GM18507 (cell line): ENCODE measurements at regions not wholly inside any gene's neighbourhood (a gene's known extent, or its start where the extent isn't known, plus 50 kb on each side); places are given as distances from the start of the nearest gene placed in this dataset.

Source experiments
- DNase-seq: peaks from one replicate; pipeline ENCODE4 v3.0.0; 2011; ENCODE audit warnings: low read depth; ENCODE audit not compliant: insufficient read length; ENCODE audit errors: extremely low spot score
- FAIRE-seq: peaks from 2 replicates; lab custom pipeline; 2011; peaks lifted over from hg19 to GRCh38; lab: Jason Lieb, UNC

GRCh38 chr9:14479163-14479560 is 165.2 kb upstream of the NFIB start:
- DNase-seq, result no peak
- FAIRE-seq, result no peak

- FAIRE-seq (no peak), DNase-seq (no peak)
Observed at GRCh38 chr9:14478175-14479162, 164.5 kb upstream of the NFIB start.

- DNase-seq (no peak), FAIRE-seq (no peak)
Observed at GRCh38 chr9:14471041-14471440, 157.1 kb upstream of the NFIB start.

GRCh38 chr9:14467675-14468374 is 153.9 kb upstream of the NFIB start:
- no peak for DNase-seq
- no peak for FAIRE-seq

- DNase-seq, result no peak
- no peak for FAIRE-seq
Observed at GRCh38 chr9:14466828-14467227, 152.9 kb upstream of the NFIB start.

- no peak for FAIRE-seq
- DNase-seq, result no peak
Observed at GRCh38 chr9:14466429-14466818, 152.5 kb upstream of the NFIB start.

- FAIRE-seq (no peak), DNase-seq (no peak)
Observed at GRCh38 chr9:14462950-14463349, 149.0 kb upstream of the NFIB start.

GRCh38 chr9:14455243-14455642 is 141.3 kb upstream of the NFIB start:
- FAIRE-seq, result no peak
- DNase-seq, result no peak

GRCh38 chr9:14453286-14453685 is 139.3 kb upstream of the NFIB start:
- DNase-seq, result no peak
- FAIRE-seq, result no peak

- no peak for FAIRE-seq
- DNase-seq, result no peak
Observed at GRCh38 chr9:14452539-14452938, 138.6 kb upstream of the NFIB start.

GRCh38 chr9:14451949-14452348 is 138.0 kb upstream of the NFIB start:
- no peak for FAIRE-seq
- no peak for DNase-seq

- no peak for FAIRE-seq
- DNase-seq, result no peak
Observed at GRCh38 chr9:14447103-14447502, 133.2 kb upstream of the NFIB start.

- FAIRE-seq (no peak), DNase-seq (no peak)
Observed at GRCh38 chr9:14445946-14446345, 132.0 kb upstream of the NFIB start.

GRCh38 chr9:14442956-14443355 is 129.0 kb upstream of the NFIB start:
- FAIRE-seq, result no peak
- no peak for DNase-seq

GRCh38 chr9:14441976-14442651 is 128.2 kb upstream of the NFIB start:
- DNase-seq (no peak), FAIRE-seq (no peak)

- FAIRE-seq, result no peak
- no peak for DNase-seq
Observed at GRCh38 chr9:14441115-14441514, 127.2 kb upstream of the NFIB start.

GRCh38 chr9:14440062-14440461 is 126.1 kb upstream of the NFIB start:
- FAIRE-seq, result no peak

GRCh38 chr9:14439555-14439954 is 125.6 kb upstream of the NFIB start:
- FAIRE-seq (no peak), DNase-seq (no peak)

More at GRCh38 chr9:14440062-14440461, 126.1 kb upstream of the NFIB start:
- DNase-seq, result no peak

- DNase-seq (no peak), FAIRE-seq (no peak)
Observed at GRCh38 chr9:14438232-14439021, 124.5 kb upstream of the NFIB start.
